Germinal center (tissue), 1 donor: ENCODE measurements at regions not wholly inside any gene's neighbourhood (a gene's known extent, or its start where the extent isn't known, plus 50 kb on each side); places are given as distances from the start of the nearest gene placed in this dataset.

Experiments used
- DNase-seq: peaks from one replicate; pipeline ENCODE4 v3.0.0; 2012; ENCODE audit warnings: mixed read lengths, low spot score

- DNase-seq = no peak
Observed at GRCh38 chr9:115733318-115734110, 420.1 kb upstream of the PAPPA start.

DNA sequence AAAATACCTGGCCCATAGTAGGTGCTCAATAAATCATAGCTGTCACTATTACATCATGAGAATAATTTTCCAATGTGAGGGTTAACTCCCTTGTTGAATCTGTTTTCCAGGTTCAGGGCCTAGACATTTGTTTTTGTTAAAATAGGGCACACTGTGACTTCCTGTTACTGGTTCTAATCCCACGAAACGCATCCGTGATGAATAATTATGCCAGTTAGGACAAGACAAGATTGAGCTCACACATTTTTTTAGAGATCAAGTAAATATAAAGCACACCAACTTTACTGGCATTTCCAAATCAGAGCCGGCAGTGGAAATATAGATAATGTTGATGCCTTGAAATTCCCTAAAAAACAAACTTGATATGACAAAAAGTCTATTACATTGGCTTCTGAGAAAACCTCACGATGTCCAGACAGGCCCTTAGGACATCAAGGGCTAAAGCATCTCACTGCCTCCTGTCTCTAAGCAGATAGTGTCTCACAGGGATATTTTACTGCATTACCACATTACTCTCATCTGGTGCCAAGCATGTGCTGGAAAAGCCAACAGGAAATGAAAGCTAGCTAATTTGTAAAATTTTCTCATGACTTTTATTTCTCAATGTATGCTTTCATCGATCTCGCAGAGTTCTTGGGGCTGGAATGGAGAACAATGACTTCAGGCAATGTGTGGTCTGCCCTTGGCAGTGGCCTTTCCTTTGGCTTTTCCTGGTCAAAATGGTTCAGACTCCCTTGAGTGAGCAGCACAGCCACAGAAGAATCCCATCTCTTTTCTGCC is 414.3 kb upstream of the PAPPA start:
- no peak for DNase-seq

DNA sequence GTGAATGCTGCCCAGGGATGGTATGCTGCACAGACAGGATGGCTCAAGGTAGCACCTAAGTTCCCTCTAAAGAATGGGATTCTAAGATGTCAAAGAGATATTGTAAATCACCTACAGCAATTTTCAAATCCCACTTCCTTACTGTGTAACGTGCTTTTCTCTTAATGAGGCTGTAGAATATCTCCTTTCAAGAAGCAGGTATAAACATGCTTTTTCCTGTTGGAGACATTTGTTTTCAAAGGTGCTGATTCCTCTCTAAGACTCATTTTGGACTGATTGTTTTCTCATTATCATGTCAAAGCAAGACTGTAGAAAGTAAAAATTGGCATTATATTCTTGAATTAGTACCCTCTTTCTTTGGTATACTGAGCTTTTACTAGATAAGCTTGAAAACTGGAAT is 412.6 kb upstream of the PAPPA start:
- no peak for DNase-seq

DNA sequence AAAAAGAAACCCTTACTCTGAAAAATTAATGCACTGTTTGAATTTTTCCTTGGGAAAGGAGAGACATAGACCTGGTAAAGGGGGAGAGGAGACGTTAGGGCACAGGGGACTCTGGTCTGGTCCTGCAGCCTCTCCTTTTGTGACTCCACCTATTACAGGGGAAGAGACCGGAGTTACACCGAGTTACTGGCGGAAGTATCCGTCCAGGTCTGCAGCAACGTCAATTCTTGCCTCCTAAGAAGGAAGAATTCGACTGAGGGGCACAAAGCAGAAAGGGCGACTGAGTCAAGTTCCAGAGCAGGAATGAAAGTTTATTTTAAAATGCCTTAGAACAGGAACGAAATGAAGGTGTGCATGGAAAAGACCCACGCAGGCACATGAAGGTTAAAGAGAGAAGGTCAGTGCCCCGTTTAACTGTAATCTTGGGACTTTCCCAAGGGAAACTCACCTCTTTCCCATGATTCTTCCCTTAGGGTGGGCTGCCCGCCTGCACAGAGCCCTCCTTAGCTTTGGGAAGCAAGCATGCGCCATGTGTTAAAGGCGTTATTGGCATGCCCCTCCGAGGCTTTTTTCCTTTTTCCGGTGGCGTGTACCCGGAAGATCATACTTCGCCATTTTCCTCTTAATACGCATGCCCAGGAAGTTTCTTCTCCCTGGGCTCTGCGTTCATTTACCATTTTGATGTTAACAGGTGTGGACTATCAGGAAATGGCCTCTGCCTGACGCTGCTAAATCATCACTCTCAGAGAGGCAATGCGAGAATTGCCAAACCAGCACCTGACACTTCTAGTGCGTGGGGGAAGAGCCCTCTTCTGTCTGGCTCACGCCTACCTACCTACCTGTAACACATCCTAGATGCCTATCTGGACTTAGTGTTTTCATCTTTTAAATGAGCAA is 409.6 kb upstream of the PAPPA start:
- no peak for DNase-seq

GRCh38 chr9:115746496-115746895 is 407.1 kb upstream of the PAPPA start:
- no peak for DNase-seq

DNA sequence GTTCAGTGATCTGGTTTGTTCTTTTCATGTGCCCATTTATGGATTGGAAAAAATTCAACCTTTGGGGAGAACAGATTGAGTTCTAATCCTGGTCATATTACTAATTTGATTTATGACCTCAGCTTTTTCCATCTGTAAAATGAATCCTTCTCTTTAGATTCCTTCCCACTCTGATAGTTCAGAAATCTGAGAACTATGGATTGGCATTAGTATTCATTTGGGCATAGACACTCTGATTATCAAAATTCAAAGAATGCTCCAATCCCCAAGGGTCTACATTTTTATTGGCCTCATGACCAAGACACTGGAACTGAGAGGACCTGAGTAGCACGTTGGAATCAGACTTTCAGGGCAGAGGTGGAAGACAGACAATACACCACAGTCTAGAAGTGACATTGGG is 405.9 kb upstream of the PAPPA start:
- DNase-seq = no peak

DNA sequence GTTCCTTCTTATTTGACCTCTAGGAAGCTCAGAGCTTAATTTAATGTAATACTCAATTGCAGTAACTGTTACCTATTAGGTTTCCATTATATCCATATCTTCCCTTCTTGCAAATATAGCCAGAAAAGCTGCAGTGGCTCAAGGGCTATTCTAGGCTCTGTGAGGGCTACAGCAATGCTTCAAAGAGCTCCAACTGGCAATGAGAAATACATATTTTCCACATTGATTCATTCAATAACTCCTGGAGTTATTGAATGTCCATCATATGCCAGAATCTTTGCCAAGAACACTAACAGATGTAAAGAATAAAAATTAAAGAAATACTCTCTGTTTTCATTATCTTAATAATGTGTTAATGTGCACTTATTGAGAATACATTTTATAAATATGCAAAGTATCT is 396.9 kb upstream of the PAPPA start:
- no peak for DNase-seq

GRCh38 chr9:115757461-115757860 is 396.1 kb upstream of the PAPPA start:
- no peak for DNase-seq

GRCh38 chr9:115758441-115758840 is 395.1 kb upstream of the PAPPA start:
- DNase-seq = no peak

- DNase-seq = no peak
Observed at GRCh38 chr9:115759426-115759825, 394.2 kb upstream of the PAPPA start.

DNA sequence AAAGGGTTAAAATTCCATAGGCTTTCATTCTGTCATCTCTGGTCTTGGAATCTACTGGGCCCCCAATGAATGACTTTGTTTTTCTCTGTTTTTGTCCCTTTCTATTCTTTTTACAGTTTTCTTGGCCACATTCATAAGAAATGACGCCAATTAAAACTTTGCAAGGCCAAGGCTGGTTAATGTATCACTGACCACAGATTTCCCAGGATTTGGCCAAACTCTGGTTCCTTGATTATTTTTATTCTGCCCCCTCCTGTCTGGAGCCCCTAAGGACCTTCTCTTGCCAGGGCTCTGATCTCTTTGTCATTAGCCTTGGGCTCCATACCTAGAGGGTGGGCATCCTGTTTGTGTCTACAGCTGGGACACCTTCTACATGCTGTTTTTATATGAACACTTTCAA is 388.9 kb upstream of the PAPPA start:
- no peak for DNase-seq

DNA sequence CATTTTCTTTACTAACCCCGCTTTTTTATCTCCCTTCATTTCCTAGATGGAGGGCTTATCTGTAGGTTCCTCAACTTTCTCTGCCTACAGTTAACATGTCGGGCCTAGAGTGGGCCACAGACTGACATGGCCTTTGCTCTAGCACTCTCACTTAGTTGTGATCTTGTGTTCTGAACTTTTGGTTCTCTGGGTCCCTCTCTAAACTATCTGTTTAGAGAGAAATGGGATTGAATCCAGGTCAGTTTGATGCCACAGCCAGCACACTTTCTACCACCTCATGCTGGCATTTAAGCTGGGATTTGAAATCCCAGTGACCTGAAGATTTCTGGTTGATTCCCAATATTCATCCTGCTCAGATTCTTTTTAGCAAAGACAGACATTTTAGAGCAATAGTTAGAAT is 388.5 kb upstream of the PAPPA start:
- no peak for DNase-seq

DNA sequence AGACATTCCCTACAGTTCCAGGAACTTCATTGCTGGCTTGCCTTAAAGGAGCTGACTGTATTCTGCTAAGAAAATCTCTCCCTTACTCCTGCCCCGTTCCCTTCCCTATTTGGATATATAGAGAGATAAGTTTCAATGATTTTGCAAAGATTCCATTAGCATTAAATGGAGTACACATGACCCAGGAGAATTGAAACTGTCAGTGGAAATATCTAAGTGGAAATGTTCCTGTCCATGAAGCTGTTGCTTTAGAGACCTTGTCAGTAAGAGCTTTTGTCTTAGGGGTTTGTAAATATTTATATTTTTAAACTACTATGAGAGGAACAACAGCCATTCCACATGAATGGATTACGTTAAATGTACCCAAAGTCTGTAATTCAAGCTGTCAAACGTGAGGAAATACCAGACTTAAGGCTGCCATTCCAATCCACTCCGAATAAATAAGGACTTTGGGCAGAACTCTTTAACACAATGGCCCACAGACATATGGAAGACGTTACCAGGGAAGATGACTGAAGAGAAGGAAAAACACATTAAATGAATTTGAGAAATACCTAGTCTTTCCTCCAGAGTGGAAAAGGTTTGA is 387.1 kb upstream of the PAPPA start:
- DNase-seq = no peak

DNA sequence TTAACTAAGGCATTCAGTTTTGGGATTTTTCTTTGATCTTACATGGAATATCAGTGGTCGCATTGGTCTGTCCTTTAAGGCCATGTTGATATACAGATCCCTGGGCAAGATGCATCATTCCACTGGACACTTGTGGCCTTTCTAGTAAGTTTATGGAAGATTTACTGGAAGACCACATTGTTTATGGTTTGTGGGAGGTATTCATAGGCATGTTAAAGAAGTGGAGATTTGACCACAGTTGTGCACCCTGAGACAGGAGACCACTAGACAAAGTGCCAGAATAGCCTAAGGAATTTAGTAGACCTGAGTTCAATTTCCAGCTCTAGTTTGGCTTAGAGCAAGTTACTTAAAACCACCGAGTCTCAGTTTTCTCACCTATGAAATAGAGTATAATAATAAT is 383.1 kb upstream of the PAPPA start:
- no peak for DNase-seq

DNA sequence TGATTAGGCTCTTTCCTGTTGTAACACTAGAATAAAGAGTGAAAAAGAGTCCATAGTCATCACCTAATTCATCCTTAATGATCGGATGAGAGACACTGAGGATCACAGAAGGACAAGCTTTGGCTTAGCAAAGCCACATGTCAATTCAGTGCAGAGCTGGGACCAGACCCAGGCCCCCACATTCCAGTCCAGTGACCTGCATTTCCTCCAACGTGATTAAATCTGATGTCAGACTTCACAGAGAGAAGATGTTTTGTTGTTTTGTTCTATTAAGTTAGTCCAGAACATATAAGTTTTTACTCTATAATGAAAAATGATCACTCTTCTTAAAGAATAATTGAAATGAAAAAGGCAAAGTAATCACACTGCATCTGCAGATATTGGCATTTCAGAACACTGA is 377.9 kb upstream of the PAPPA start:
- DNase-seq = no peak

DNA sequence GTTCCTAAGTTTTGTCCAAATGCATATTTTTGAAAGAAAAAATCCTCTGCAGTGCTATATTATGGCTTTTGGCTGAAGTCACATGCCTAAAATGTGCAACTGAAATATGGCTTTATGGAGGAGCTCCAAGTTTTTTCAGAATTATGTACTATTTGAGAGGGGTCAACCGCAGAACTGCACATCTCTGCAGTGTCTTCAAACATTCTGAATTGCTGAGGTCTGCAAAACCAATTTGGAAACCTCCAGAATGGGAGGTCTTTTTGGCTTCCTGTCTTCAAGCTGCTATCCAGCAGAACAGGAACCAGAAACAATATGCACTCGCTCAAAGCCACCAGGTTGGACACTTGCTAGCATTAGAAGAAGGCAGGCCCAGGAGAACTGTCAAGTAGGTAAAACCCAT is 376.0 kb upstream of the PAPPA start:
- no peak for DNase-seq

DNA sequence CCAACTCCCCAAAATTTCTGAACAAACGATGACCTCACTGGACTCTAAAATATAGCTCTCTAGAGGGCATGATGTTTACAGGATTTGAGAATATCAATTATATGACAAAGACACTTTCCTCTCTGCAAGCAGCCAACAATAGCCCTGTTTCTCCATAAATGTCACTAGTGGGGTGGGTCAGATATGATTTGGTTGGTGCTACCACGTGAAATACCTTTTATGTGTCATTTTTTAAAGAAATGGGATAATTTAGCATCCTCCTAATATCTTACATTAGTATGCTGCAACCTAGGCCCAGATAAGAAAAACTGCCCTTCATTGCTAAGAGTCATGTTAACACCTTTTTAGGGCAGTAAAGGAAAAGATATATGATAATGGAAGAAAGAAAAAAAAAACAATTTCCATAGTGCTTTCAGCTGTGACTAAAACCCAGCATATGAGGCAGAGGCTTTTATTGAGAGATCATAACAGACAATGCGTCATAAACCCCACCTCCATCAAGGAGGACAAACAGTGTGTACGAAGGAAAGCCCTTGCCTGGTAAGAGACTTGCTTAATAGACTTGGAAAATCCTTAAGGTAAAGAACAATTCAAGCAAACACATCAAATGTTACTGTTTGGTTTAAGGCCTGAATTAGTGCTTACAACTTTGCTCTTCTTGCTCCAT is 372.4 kb upstream of the PAPPA start:
- DNase-seq = no peak

DNA sequence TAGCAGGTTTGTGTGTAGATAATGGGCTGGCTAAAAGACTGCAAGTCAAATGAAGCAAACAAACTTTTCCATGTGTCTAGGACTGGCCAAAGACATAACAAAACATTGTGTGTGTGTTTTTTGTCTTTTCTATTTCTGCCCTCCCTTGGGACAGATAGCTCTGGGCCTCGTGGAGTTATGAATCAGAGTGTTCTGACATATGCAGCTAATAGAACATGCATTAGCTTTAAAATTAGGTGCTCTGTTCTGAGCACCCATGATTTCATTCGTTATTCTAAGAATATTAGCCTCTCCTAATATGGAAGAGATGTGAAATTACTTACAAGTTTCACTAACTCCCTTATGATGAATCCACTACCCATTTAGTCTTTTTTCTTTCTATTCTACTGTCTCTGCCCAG is 367.3 kb upstream of the PAPPA start:
- no peak for DNase-seq

DNA sequence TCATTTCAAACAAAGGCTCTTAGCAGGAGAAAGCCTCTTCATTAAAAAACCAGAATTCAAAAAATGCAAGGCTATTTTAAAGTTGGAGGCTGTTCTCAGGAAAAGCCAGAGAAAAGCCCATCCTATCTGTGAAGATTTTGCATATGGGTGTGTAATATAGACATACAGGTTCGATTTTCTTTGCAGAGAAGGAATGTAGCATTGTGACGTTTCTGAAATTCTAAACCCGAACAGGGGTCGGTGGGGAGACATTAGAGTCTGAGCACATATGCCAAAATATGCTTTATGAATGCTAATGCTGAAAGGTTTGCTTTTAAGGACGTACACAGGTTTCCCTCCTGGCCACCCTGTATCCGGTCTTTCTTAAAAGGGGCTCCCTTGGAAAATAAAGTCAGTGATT is 363.1 kb upstream of the PAPPA start:
- no peak for DNase-seq

GRCh38 chr9:115794921-115795475 is 358.6 kb upstream of the PAPPA start:
- no peak for DNase-seq

- no peak for DNase-seq
Observed at GRCh38 chr9:115799734-115800133, 353.9 kb upstream of the PAPPA start.
